ENCODE measurements at regions not wholly inside any gene's neighbourhood (a gene's known extent, or its start where the extent isn't known, plus 50 kb on each side); places are given as distances from the start of the nearest gene placed in this dataset.

GRCh38 chr7:18213652-18214051 is 186.0 kb upstream of the PRPS1L1 start:
- H3K4me3 Mint-ChIP-seq: no peak overlapping the region
- Histone ChIP-seq H3K4me1 (ENCODE audit: control insufficient read depth in 1 of 2, extremely low read depth in 1 of 2, insufficient read depth in 2 of 2, low read length in 2 of 2) (no peaks in the 10 kb centered on the region), H3K4me3 (ENCODE audit: control insufficient read depth in 1 of 2, extremely low read depth in 1 of 2, low read length in 1 of 2) (no peak overlapping the region), H3K27me3 (replicated peaks in 1 of 2; ENCODE audit: control insufficient read depth in 2 of 2, extremely low read depth in 1 of 2, insufficient read depth in 2 of 2, low read length in 1 of 2) (no peaks in the 10 kb centered on the region), H3K27ac (ENCODE audit: low read length) (no peak overlapping the region), H3K9me3 (no peaks in the 10 kb centered on the region), H3K36me3 (ENCODE audit: control insufficient read depth in 2 of 2, extremely low read depth in 1 of 2, insufficient read depth in 1 of 2, low read length in 1 of 2) (no peaks in the 10 kb centered on the region)
- WGBS (ENCODE audit: insufficient coverage): 100% methylated on average over 1 of the region's 1 CpG
- H3K9me3 Mint-ChIP-seq: no peaks in the 10 kb centered on the region
- H3K4me1 Mint-ChIP-seq: no peaks in the 10 kb centered on the region
- ATAC-seq (replicated peaks in 1 of 4) (no peak), DNase-seq (no peak)
- peaks cover 3% of the 10 kb centered on the region in 2 donors for H3K27me3 Mint-ChIP-seq
- no peaks in the 10 kb centered on the region for H3K36me3 Mint-ChIP-seq
- POLR2A ChIA-PET: no interaction called here
- no peak overlapping the region for H3K27ac Mint-ChIP-seq
- CTCF ChIA-PET: interaction anchor here in 1 of 2 donors (0.8 to 2.3 kb wide), 2 partner anchors 131 to 139 kb away, joined by 3 to 10 read pairs; no protein-coding TSS in a partner anchor

- no peaks in the 10 kb centered on the region for H3K36me3 ChIP-seq (ENCODE audit: control insufficient read depth in 2 of 2, extremely low read depth in 1 of 2, insufficient read depth in 1 of 2, low read length in 1 of 2)
- ATAC-seq (replicated peaks in 1 of 4): no peak
- no peaks in the 10 kb centered on the region for H3K9me3 Mint-ChIP-seq
- no peaks in the 10 kb centered on the region for H3K27me3 ChIP-seq (replicated peaks in 1 of 2; ENCODE audit: control insufficient read depth in 2 of 2, extremely low read depth in 1 of 2, insufficient read depth in 2 of 2, low read length in 1 of 2)
- no peaks in the 10 kb centered on the region for H3K4me1 ChIP-seq (ENCODE audit: control insufficient read depth in 1 of 2, extremely low read depth in 1 of 2, insufficient read depth in 2 of 2, low read length in 2 of 2)
- no peak overlapping the region for H3K4me3 ChIP-seq (ENCODE audit: control insufficient read depth in 1 of 2, extremely low read depth in 1 of 2, low read length in 1 of 2)
- ChIA-PET POLR2A (no interaction called here), CTCF (no interaction called here)
- no peaks in the 10 kb centered on the region for H3K4me1 Mint-ChIP-seq
- no peaks in the 10 kb centered on the region for H3K36me3 Mint-ChIP-seq
- WGBS (ENCODE audit: insufficient coverage): no CpG with 5 or more reads among the region's 2 CpGs
- no peak overlapping the region for H3K4me3 Mint-ChIP-seq
- DNase-seq: no peak
- peaks cover 3% of the 10 kb centered on the region in 2 donors for H3K27me3 Mint-ChIP-seq
- H3K9me3 ChIP-seq: no peaks in the 10 kb centered on the region
- no peak overlapping the region for H3K27ac ChIP-seq (ENCODE audit: low read length)
- no peak overlapping the region for H3K27ac Mint-ChIP-seq
These were observed 188.6 kb upstream of the PRPS1L1 start for GRCh38 chr7:18216270-18216669.

GRCh38 chr7:18221377-18222293 is 194.0 kb upstream of the PRPS1L1 start:
- Histone ChIP-seq H3K27ac (ENCODE audit: low read length) (no peak overlapping the region), H3K4me3 (ENCODE audit: control insufficient read depth in 1 of 2, extremely low read depth in 1 of 2, low read length in 1 of 2) (no peak overlapping the region), H3K36me3 (ENCODE audit: control insufficient read depth in 2 of 2, extremely low read depth in 1 of 2, insufficient read depth in 1 of 2, low read length in 1 of 2) (no peaks in the 10 kb centered on the region), H3K9me3 (no peaks in the 10 kb centered on the region), H3K4me1 (ENCODE audit: control insufficient read depth in 1 of 2, extremely low read depth in 1 of 2, insufficient read depth in 2 of 2, low read length in 2 of 2) (no peaks in the 10 kb centered on the region), H3K27me3 (replicated peaks in 1 of 2; ENCODE audit: control insufficient read depth in 2 of 2, extremely low read depth in 1 of 2, insufficient read depth in 2 of 2, low read length in 1 of 2) (no peaks in the 10 kb centered on the region)
- CTCF ChIA-PET: no interaction called here
- H3K4me3 Mint-ChIP-seq: no peak overlapping the region
- DNase-seq (no peak), ATAC-seq (replicated peaks in 1 of 4) (no peak)
- H3K27me3 Mint-ChIP-seq: no peaks in the 10 kb centered on the region
- no peaks in the 10 kb centered on the region for H3K9me3 Mint-ChIP-seq
- WGBS (ENCODE audit: insufficient coverage): no CpG with 5 or more reads among the region's 2 CpGs
- no peaks in the 10 kb centered on the region for H3K36me3 Mint-ChIP-seq
- no peaks in the 10 kb centered on the region for H3K4me1 Mint-ChIP-seq
- POLR2A ChIA-PET: no interaction called here
- H3K27ac Mint-ChIP-seq: no peak overlapping the region

GRCh38 chr7:18222636-18223035 is 195.0 kb upstream of the PRPS1L1 start:
- Mint-ChIP-seq H3K4me1 (no peaks in the 10 kb centered on the region), H3K27ac (no peak overlapping the region), H3K9me3 (no peaks in the 10 kb centered on the region), H3K4me3 (no peak overlapping the region), H3K36me3 (no peaks in the 10 kb centered on the region), H3K27me3 (no peaks in the 10 kb centered on the region)
- ChIA-PET POLR2A (no interaction called here), CTCF (no interaction called here)
- Histone ChIP-seq H3K27me3 (replicated peaks in 1 of 2; ENCODE audit: control insufficient read depth in 2 of 2, extremely low read depth in 1 of 2, insufficient read depth in 2 of 2, low read length in 1 of 2) (no peaks in the 10 kb centered on the region), H3K27ac (ENCODE audit: low read length) (no peak overlapping the region), H3K4me1 (ENCODE audit: control insufficient read depth in 1 of 2, extremely low read depth in 1 of 2, insufficient read depth in 2 of 2, low read length in 2 of 2) (no peaks in the 10 kb centered on the region), H3K9me3 (no peaks in the 10 kb centered on the region), H3K36me3 (ENCODE audit: control insufficient read depth in 2 of 2, extremely low read depth in 1 of 2, insufficient read depth in 1 of 2, low read length in 1 of 2) (no peaks in the 10 kb centered on the region), H3K4me3 (ENCODE audit: control insufficient read depth in 1 of 2, extremely low read depth in 1 of 2, low read length in 1 of 2) (no peak overlapping the region)
- ATAC-seq (replicated peaks in 1 of 4): no peak
- DNase-seq: no peak

- no peaks in the 10 kb centered on the region for H3K36me3 Mint-ChIP-seq
- Histone ChIP-seq H3K27ac (ENCODE audit: low read length) (no peak overlapping the region), H3K9me3 (no peaks in the 10 kb centered on the region)
These were observed 196.5 kb upstream of the PRPS1L1 start for GRCh38 chr7:18224138-18224537.

GRCh38 chr7:18225067-18225466 is 197.4 kb upstream of the PRPS1L1 start:
- Histone ChIP-seq H3K27me3 (replicated peaks in 1 of 2; ENCODE audit: control insufficient read depth in 2 of 2, extremely low read depth in 1 of 2, insufficient read depth in 2 of 2, low read length in 1 of 2) (no peaks in the 10 kb centered on the region), H3K36me3 (ENCODE audit: control insufficient read depth in 2 of 2, extremely low read depth in 1 of 2, insufficient read depth in 1 of 2, low read length in 1 of 2) (no peaks in the 10 kb centered on the region), H3K4me1 (ENCODE audit: control insufficient read depth in 1 of 2, extremely low read depth in 1 of 2, insufficient read depth in 2 of 2, low read length in 2 of 2) (no peaks in the 10 kb centered on the region), H3K9me3 (no peaks in the 10 kb centered on the region), H3K27ac (ENCODE audit: low read length) (no peak overlapping the region), H3K4me3 (ENCODE audit: control insufficient read depth in 1 of 2, extremely low read depth in 1 of 2, low read length in 1 of 2) (no peak overlapping the region)
- H3K4me1 Mint-ChIP-seq: no peaks in the 10 kb centered on the region
- no peak overlapping the region for H3K4me3 Mint-ChIP-seq
- POLR2A ChIA-PET: no interaction called here
- no peaks in the 10 kb centered on the region for H3K36me3 Mint-ChIP-seq
- no peak for DNase-seq
- CTCF ChIA-PET: no interaction called here
- no peaks in the 10 kb centered on the region for H3K27me3 Mint-ChIP-seq
- no peak for ATAC-seq (replicated peaks in 1 of 4)
- no peaks in the 10 kb centered on the region for H3K9me3 Mint-ChIP-seq
- no peak overlapping the region for H3K27ac Mint-ChIP-seq

More at GRCh38 chr7:18224138-18224537, 196.5 kb upstream of the PRPS1L1 start:
- no peaks in the 10 kb centered on the region for H3K9me3 Mint-ChIP-seq
- H3K4me1 Mint-ChIP-seq: no peaks in the 10 kb centered on the region
- ChIA-PET POLR2A (no interaction called here), CTCF (no interaction called here)
- no peaks in the 10 kb centered on the region for H3K36me3 ChIP-seq (ENCODE audit: control insufficient read depth in 2 of 2, extremely low read depth in 1 of 2, insufficient read depth in 1 of 2, low read length in 1 of 2)
- no peaks in the 10 kb centered on the region for H3K4me1 ChIP-seq (ENCODE audit: control insufficient read depth in 1 of 2, extremely low read depth in 1 of 2, insufficient read depth in 2 of 2, low read length in 2 of 2)
- DNase-seq: no peak
- no peaks in the 10 kb centered on the region for H3K27me3 ChIP-seq (replicated peaks in 1 of 2; ENCODE audit: control insufficient read depth in 2 of 2, extremely low read depth in 1 of 2, insufficient read depth in 2 of 2, low read length in 1 of 2)
- WGBS (ENCODE audit: insufficient coverage): no CpG with 5 or more reads among the region's 1 CpG
- no peak overlapping the region for H3K4me3 Mint-ChIP-seq
- ATAC-seq (replicated peaks in 1 of 4): no peak
- no peak overlapping the region for H3K4me3 ChIP-seq (ENCODE audit: control insufficient read depth in 1 of 2, extremely low read depth in 1 of 2, low read length in 1 of 2)
- no peak overlapping the region for H3K27ac Mint-ChIP-seq
- no peaks in the 10 kb centered on the region for H3K27me3 Mint-ChIP-seq

- Histone ChIP-seq H3K4me1 (ENCODE audit: control insufficient read depth in 1 of 2, extremely low read depth in 1 of 2, insufficient read depth in 2 of 2, low read length in 2 of 2) (no peaks in the 10 kb centered on the region), H3K27ac (ENCODE audit: low read length) (no peak overlapping the region), H3K9me3 (no peaks in the 10 kb centered on the region), H3K27me3 (replicated peaks in 1 of 2; ENCODE audit: control insufficient read depth in 2 of 2, extremely low read depth in 1 of 2, insufficient read depth in 2 of 2, low read length in 1 of 2) (no peaks in the 10 kb centered on the region), H3K4me3 (ENCODE audit: control insufficient read depth in 1 of 2, extremely low read depth in 1 of 2, low read length in 1 of 2) (no peak overlapping the region), H3K36me3 (ENCODE audit: control insufficient read depth in 2 of 2, extremely low read depth in 1 of 2, insufficient read depth in 1 of 2, low read length in 1 of 2) (no peaks in the 10 kb centered on the region)
- H3K4me1 Mint-ChIP-seq: no peaks in the 10 kb centered on the region
- WGBS (ENCODE audit: insufficient coverage): 94% methylated on average over 2 of the region's 2 CpGs
- H3K36me3 Mint-ChIP-seq: no peaks in the 10 kb centered on the region
- CTCF ChIA-PET: no interaction called here
- POLR2A ChIA-PET: no interaction called here
- ATAC-seq (replicated peaks in 1 of 4) (no peak), DNase-seq (no peak)
- H3K9me3 Mint-ChIP-seq: no peaks in the 10 kb centered on the region
- no peaks in the 10 kb centered on the region for H3K27me3 Mint-ChIP-seq
- no peak overlapping the region for H3K27ac Mint-ChIP-seq
- H3K4me3 Mint-ChIP-seq: no peak overlapping the region
These were observed 199.0 kb upstream of the PRPS1L1 start for GRCh38 chr7:18226598-18226997.
